ENCODE measurements at regions not wholly inside any gene's neighbourhood (a gene's known extent, or its start where the extent isn't known, plus 50 kb on each side); places are given as distances from the start of the nearest gene placed in this dataset.

- Histone ChIP-seq H3K9me3 (replicated peaks; ENCODE audit: control insufficient read depth, insufficient read depth, low read length) (no peaks in the 10 kb centered on the region), H3K27me3 (replicated peaks in 1 of 2; ENCODE audit: control insufficient read depth in 2 of 2, insufficient read depth in 2 of 2, low read length in 1 of 2) (peaks cover 0 to 2% of the 10 kb centered on the region in 2 experiments; a peak in 2 of 4 replicates), H3K4me3 (no peak overlapping the region), H2AFZ (ENCODE audit: control insufficient read depth, low read depth, low read length) (no peak overlapping the region), H3K9ac (ENCODE audit: control insufficient read depth, insufficient read depth, low read length) (no peak overlapping the region), H3K4me2 (ENCODE audit: control insufficient read depth, insufficient read depth) (no peak overlapping the region), H4K20me1 (ENCODE audit: control insufficient read depth, insufficient read depth) (no peaks in the 10 kb centered on the region), H3K27ac (ENCODE audit: control insufficient read depth, insufficient read depth) (no peak overlapping the region), H3K79me2 (ENCODE audit: control insufficient read depth, insufficient read depth, low read length) (no peaks in the 10 kb centered on the region), H3K36me3 (ENCODE audit: control insufficient read depth in 2 of 2, insufficient read depth in 2 of 2, low read length in 1 of 2) (no peaks in the 10 kb centered on the region), H3K4me1 (ENCODE audit: control insufficient read depth, insufficient read depth, low read length) (no peaks in the 10 kb centered on the region)
- WGBS (ENCODE audit: insufficient coverage, insufficient replicate concordance, low lambda C conversion rate, missing lambda C conversion rate): 33% methylated on average over 5 of the region's 5 CpGs
- CTCF ChIA-PET: no interaction called here
- RAD21 ChIA-PET (ENCODE audit: unreplicated experiment): no interaction called here
- no TSS peak for BruUV-seq (replicated peaks)
- DNase-seq (ENCODE audit: low read depth, low spot score): no peak
- intact Hi-C loops (cut with micrococcal nuclease; ENCODE audit: unreplicated experiment) (no loop called here), in situ Hi-C loops (cut with MboI) (no loop called here)
- SMC1A ChIA-PET (ENCODE audit: uncharacterized antibody, unreplicated experiment): no interaction called here
- TF ChIP-seq CREB1 (IDR thresholded peaks at IDR 0.05; ENCODE audit: low read depth) (no peak), ZBTB33 (IDR thresholded peaks at IDR 0.05) (no peak), NR2C2 (IDR thresholded peaks at IDR 0.05; ENCODE audit: borderline replicate concordance, control insufficient read depth, insufficient read length, low read depth) (no peak), MLLT1 (IDR thresholded peaks at IDR 0.05) (no peak), NFYB (IDR thresholded peaks at IDR 0.05; ENCODE audit: insufficient read depth, low read depth, low read length) (no peak), RELB (IDR thresholded peaks at IDR 0.05; ENCODE audit: low read depth) (no peak), HCFC1 (IDR thresholded peaks at IDR 0.05; ENCODE audit: low read length) (no peak), YBX1 (IDR thresholded peaks at IDR 0.05) (no peak), GATAD2B (conservative IDR thresholded peaks at IDR 0.05; ENCODE audit: low read depth) (no peak), RAD51 (IDR thresholded peaks at IDR 0.05) (no peak), RBBP5 (conservative IDR thresholded peaks at IDR 0.05) (no peak), ZBTB4 (CRISPR knock-in tag; IDR thresholded peaks at IDR 0.05) (no peak), FOXK2 (IDR thresholded peaks at IDR 0.05) (no peak), ZNF622 (IDR thresholded peaks at IDR 0.05) (no peak), RFX5 (IDR thresholded peaks at IDR 0.05; ENCODE audit: low read depth, low read length) (no peak)
- no peak for FAIRE-seq
- POLR2A ChIA-PET: no interaction called here
- no peak for ATAC-seq
Measured at GRCh38 chr2:120861191-120861575, 125.5 kb downstream of the GLI2 start.
